VCaP (cell line): ENCODE measurements at regions not wholly inside any gene's neighbourhood (a gene's known extent, or its start where the extent isn't known, plus 50 kb on each side); places are given as distances from the start of the nearest gene placed in this dataset.

Experiments
- H3K27ac ChIP-seq: fragments of 450-650 bp; 2 replicates; pipeline ENCODE4 v1.5.1; 2017
- TF ChIP-seq, protein P1 (sequence below): fragments of 450-650 bp; conservative IDR thresholded peaks from 2 replicates; pipeline ENCODE4 v1.5.1; 2017; ENCODE audit warnings: mild to moderate bottlenecking, moderate library complexity

DNA sequence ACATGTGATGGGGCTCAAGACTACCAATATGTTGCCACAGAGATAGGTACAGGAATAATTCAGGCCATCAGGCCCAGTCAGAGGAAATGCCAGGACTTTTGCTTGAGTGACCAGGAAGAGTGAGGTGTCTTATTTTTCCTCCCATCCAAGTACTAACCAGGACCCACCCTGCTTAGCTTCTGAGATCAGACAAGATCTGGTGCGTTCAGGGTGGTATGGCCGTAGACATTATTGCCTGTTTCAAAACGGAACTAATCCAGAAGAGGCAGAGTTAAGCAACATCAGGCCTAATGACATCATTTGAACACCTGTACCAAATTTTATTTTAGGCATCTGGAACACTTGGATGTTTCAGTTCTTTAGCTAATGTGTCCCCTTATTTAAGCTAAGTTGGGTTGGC, 205.5 kb upstream of the POU2AF2 start:
- TF ChIP-seq, protein P1, sequence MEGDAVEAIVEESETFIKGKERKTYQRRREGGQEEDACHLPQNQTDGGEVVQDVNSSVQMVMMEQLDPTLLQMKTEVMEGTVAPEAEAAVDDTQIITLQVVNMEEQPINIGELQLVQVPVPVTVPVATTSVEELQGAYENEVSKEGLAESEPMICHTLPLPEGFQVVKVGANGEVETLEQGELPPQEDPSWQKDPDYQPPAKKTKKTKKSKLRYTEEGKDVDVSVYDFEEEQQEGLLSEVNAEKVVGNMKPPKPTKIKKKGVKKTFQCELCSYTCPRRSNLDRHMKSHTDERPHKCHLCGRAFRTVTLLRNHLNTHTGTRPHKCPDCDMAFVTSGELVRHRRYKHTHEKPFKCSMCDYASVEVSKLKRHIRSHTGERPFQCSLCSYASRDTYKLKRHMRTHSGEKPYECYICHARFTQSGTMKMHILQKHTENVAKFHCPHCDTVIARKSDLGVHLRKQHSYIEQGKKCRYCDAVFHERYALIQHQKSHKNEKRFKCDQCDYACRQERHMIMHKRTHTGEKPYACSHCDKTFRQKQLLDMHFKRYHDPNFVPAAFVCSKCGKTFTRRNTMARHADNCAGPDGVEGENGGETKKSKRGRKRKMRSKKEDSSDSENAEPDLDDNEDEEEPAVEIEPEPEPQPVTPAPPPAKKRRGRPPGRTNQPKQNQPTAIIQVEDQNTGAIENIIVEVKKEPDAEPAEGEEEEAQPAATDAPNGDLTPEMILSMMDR: no peak
- no peak overlapping the region for H3K27ac ChIP-seq

DNA sequence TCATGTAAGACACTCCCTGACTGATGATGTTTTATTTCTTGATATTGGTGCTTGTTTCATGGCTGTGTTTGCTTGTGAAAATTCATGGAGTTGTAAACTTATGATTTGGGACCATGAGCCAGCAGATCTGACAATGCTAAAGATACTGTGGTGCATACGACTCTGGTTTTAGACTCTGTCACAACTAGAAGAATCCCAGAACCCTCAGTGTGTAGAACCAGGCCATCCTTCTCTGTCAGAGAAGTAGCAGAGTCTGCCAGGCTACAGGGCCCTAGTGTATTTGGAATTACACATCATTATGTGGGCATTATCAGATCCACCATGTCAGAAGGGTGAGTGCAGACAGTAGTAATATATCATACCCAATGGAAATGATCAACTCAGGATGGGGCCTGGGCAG, 209.8 kb upstream of the POU2AF2 start:
- no peak overlapping the region for H3K27ac ChIP-seq
- TF ChIP-seq, protein P1: no peak

DNA sequence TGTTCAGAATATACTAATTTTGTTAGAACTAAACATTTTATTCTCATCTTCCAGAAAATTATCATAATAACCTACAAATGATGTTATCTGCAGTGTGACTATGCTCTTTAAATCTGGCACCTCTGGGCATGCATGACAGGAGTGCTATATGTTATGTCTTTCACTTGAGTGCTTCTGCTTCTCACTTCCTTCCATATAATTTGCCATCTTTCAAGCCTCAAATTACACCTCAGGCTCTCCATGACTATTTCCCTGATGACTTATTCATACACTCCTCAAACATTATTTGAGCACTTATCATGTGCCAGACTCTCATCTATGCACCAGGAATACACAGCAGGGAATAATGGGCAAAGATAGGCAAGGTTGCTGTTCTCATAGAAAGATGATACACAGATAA, 219.3 kb upstream of the POU2AF2 start:
- TF ChIP-seq, protein P1: no peak
- H3K27ac ChIP-seq: no peak overlapping the region

DNA sequence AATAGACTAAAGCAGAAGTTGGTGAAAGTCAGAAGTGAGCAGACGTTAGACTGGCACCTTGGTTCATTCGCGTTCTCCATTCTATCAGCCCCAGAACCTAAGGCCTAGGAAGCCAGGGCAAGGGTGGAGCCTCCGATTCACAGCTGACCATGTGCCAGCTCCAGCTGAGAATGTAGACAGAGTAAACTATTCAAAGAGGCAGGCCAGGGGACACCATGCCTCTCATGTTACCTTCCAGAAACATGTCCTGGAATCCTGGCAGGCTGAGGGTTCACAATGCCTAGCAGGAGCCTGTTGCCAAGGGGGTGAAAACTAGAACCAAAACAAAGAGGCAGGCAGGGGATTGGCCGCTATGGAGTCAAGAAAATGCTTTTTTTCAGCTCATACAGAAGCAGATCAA, 224.4 kb upstream of the POU2AF2 start:
- TF ChIP-seq, protein P1: no peak
- no peak overlapping the region for H3K27ac ChIP-seq

DNA sequence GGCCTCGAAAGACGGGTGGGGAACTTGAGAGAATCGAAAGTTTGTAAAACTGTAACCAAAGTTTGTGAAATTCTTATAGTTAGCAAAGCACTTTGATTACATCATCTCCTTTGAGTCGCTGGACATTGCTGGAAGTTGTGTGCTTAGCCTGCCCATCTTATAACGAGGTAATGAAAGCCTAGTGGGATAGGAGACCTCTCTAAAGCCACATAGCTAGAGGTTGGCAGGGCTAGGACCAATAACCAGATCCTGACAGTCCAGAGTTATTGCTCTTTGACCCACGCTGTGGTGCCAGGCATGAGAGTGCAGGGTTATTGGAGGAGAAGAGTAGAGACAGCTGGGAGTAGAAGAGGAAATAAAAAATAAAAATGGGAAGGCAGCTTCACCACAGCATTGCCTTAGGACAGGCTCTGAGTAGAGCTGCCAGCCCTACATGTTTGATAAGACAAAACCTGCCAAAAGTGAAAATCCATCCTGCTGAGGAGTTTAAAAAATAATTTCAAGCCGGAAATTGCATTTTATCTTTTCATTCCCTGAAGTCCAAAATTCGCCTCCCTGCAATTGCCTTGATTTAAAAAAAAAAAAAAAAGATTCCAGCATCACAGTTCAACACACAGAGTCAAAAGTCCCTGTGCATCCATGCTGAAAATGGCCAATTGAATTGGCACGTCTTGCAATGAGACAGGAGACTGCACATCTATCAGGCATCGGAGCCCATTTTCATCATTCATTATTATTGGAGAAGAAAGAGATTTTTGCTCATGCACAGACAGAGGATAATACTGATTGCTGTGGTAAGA, 225.5 kb upstream of the POU2AF2 start:
- TF ChIP-seq, protein P1: no peak
- H3K27ac ChIP-seq: no peak overlapping the region

DNA sequence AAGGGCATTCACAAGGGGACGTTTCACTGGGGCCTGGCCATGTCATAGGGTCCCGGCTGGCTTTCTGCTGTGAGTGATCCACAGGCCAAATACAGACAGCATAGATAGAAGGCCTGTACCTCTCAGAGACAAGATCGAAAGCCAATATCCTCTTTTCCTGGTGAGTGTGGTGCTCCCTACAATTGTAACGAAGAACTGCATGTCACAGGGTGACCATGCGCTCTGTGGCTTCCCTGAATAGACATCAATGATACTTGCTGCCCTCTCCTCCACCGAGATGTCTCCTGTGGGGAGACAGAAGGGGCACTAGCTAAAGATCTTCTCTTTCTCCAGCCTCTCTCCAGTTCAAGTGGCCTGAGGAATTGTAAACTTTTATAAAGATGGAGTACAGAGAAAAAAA, 226.1 kb upstream of the POU2AF2 start:
- TF ChIP-seq, protein P1: no peak
- H3K27ac ChIP-seq: no peak overlapping the region

DNA sequence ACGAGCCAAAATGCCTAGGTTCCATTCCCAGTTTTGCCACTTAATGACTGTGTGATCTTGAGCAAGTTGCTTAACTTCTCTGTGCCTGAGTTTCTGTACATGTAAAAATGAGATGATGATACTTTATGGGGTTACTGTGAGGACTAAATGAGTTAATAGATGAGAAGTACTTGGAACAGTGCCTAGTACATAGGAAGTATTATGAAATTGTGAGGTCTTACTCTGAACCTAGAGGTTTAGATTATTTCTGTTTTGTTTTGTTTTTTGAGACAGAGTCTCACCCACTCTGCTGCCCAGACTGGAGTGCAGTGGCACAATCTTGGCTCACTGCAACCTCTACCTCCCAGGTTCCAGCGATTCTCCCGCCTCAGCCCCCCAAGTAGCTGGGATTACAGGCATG, 227.0 kb upstream of the POU2AF2 start:
- TF ChIP-seq, protein P1: no peak
- no peak overlapping the region for H3K27ac ChIP-seq
